Activated naive CD4-positive, alpha-beta T cell treated with anti-CD3 and anti-CD28 coated beads, Interleukin-2, amount 10 ng/mL, durations not matched to agents 7 days and 5 days (primary cell): ENCODE measurements at regions not wholly inside any gene's neighbourhood (a gene's known extent, or its start where the extent isn't known, plus 50 kb on each side); places are given as distances from the start of the nearest gene placed in this dataset.

Source experiments
- CTCF ChIA-PET: fragments of 350-600 bp; sonication (Branson Sonifier 250); formaldehyde crosslinking; loops from one replicate; lab custom pipeline; 2021; ENCODE audit warnings: antibody characterized with exemption; lab: Charles Lee
- DNase-seq: peaks from one replicate; pipeline ENCODE4 v3.0.0-alpha.2; 2020
- H3K27ac Mint-ChIP-seq: one replicate; pipeline ENCODE4 v1.8.0; 2021; ENCODE audit warnings: mild to moderate bottlenecking, moderate library complexity, mixed read lengths
- H3K27me3 Mint-ChIP-seq: one replicate; pipeline ENCODE4 v1.8.0; 2021; ENCODE audit warnings: mild to moderate bottlenecking, mixed read lengths
- H3K36me3 Mint-ChIP-seq: one replicate; pipeline ENCODE4 v1.8.0; 2021; ENCODE audit warnings: mixed read lengths
- H3K4me1 Mint-ChIP-seq: one replicate; pipeline ENCODE4 v1.8.0; 2021; ENCODE audit warnings: mixed read lengths
- H3K4me3 Mint-ChIP-seq: one replicate; pipeline ENCODE4 v1.8.0; 2021; ENCODE audit warnings: mild to moderate bottlenecking, moderate library complexity, mixed read lengths
- H3K9me3 Mint-ChIP-seq: one replicate; pipeline ENCODE4 v1.8.0; 2021; ENCODE audit warnings: mixed read lengths

DNA sequence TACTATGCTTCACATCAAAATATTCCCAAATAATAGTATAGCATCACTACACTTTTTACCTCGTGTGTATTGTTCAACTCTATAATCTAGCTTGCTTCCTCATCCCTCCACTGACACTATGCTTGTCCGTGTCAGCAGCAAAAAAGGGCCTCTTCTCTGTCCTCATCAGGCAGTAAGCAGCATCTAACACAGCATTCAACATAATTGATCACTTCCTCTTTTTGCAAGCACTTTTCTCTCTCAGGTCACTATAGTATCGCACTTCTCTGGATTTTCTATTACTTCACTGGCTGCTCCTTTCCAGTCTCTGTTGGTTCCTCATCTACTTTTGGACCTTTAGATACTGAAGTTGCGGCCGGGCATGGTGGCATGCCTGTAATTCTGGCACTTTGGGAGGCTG is 64.9 kb upstream of the ZSWIM2 start:
- CTCF ChIA-PET, result no interaction called here
- no peaks in the 10 kb centered on the region for H3K27me3 Mint-ChIP-seq

DNA sequence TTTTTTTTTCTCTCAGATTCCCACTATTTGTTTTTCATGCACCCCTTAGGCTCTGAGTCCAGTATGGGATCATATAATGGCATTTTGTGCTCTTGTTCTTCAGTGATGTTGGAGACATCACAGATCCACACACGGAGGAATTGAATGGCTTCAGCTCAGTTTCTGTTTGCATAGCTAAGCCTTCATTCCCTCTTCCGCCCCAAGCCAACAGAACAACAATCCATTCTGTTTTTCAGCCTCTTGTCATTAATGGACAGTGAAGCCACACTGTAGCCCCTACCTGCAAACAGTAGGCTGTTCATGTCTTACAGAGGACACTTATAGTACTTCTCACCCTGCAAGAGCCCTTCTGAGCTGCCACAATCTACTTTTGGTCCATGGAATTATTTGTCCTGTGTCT is 64.0 kb upstream of the ZSWIM2 start:
- CTCF ChIA-PET, result no interaction called here
- Mint-ChIP-seq H3K4me3 (no peak overlapping the region), H3K36me3 (no peaks in the 10 kb centered on the region), H3K27me3 (no peaks in the 10 kb centered on the region), H3K9me3 (no peaks in the 10 kb centered on the region), H3K27ac (no peak overlapping the region), H3K4me1 (no peaks in the 10 kb centered on the region)
- no peak for DNase-seq

More for the DNA sequence above, 64.9 kb upstream of the ZSWIM2 start:
- Mint-ChIP-seq H3K27ac (no peak overlapping the region), H3K36me3 (no peaks in the 10 kb centered on the region), H3K4me1 (no peaks in the 10 kb centered on the region), H3K9me3 (no peaks in the 10 kb centered on the region), H3K4me3 (no peak overlapping the region)
- no peak for DNase-seq

DNA sequence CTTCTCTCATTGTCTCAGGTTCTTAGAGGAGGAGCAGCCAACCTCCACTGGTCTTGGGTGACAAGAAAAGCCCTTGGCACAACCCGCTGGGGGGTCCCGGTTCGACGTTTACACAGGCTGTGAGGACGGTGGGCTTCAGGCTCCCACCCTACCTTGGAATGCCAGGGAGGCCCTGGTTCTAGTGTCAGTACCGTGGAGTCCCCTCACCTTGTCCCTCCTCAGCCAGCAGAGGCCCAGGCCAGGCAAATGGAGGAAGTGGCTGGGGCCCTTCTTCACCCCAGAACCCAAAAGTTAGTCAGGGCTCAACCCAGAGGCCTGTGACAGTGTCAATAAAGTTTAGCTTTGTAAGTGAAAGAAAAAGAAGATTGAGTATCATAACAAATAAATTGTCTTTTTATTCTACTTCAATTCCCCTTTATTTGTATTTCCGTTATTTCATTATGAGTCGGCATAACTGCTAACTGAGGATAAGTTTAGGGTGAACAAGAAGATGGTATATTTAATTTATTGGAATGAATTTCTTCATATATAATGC is 62.6 kb upstream of the ZSWIM2 start:
- Mint-ChIP-seq H3K27ac (no peak overlapping the region), H3K9me3 (no peaks in the 10 kb centered on the region)
- no peak for DNase-seq

DNA sequence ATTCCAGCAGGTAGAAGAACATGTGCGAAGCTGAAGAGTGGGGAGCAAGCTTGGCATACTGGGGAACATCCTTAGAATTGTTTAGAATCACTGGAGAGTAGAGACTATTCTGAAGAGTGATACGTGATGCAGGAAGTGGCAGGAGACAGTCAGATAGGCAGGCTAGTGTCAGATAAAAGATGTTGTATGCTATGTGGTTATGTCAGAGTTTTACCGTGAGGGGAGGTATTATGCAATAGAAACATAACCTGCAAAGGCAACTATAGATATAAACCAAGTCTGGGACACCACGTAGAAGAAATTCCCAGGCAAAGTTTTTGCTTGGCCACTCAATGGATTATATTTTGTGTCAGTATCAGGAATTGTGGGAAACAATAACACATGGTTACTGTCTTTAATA is 62.0 kb upstream of the ZSWIM2 start:
- CTCF ChIA-PET, result no interaction called here
- no peaks in the 10 kb centered on the region for H3K4me1 Mint-ChIP-seq
- H3K27ac Mint-ChIP-seq, result no peak overlapping the region
- DNase-seq, result no peak
- no peaks in the 10 kb centered on the region for H3K36me3 Mint-ChIP-seq
- no peaks in the 10 kb centered on the region for H3K9me3 Mint-ChIP-seq
- H3K27me3 Mint-ChIP-seq, result no peaks in the 10 kb centered on the region
- H3K4me3 Mint-ChIP-seq, result no peak overlapping the region

More for the DNA sequence above, 62.6 kb upstream of the ZSWIM2 start:
- CTCF ChIA-PET, result no interaction called here
- H3K36me3 Mint-ChIP-seq, result no peaks in the 10 kb centered on the region
- no peaks in the 10 kb centered on the region for H3K4me1 Mint-ChIP-seq
- no peak overlapping the region for H3K4me3 Mint-ChIP-seq
- H3K27me3 Mint-ChIP-seq, result no peaks in the 10 kb centered on the region

DNA sequence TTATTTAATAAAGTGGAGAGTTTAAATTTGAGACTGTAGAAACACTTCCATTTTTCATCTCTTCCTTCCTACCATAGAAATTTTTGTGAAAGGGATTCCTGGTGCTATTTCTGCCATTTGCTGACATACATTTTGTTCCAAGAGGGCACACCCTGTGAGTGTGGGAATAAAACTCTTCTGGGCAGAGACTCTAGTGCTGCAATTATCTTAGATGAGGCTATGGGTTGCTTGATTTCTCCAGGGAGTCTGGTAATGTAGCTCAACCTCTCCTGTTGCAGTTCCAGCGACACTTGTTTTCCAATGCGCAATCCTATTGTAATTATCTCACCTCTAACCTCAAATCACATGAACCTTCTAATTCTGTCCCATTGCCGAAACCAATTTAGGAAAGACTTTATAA is 60.1 kb upstream of the ZSWIM2 start:
- CTCF ChIA-PET, result no interaction called here
- H3K27ac Mint-ChIP-seq, result no peak overlapping the region
- H3K27me3 Mint-ChIP-seq, result no peaks in the 10 kb centered on the region
- H3K4me1 Mint-ChIP-seq, result no peaks in the 10 kb centered on the region
- no peak overlapping the region for H3K4me3 Mint-ChIP-seq
- no peaks in the 10 kb centered on the region for H3K36me3 Mint-ChIP-seq
- DNase-seq, result no peak
- no peaks in the 10 kb centered on the region for H3K9me3 Mint-ChIP-seq

DNA sequence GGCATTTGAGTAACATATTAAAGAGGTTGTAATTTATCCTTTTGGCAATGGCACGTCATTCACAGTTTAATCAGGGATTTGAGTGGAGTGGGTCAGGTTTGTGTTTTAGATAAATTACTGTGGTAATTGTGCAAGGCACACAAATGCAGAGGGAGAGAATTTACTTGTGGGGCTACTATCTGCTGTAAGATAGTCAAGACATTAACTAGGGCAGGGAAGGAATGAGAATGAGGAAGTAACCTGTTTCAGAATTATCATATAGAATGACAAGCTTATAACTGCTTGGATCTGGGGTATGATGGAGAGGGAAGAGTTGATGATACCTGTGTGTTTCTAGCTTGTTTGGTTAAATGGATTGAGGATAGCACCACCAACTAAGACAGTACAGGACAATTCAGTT is 58.9 kb upstream of the ZSWIM2 start:
- no peak overlapping the region for H3K27ac Mint-ChIP-seq
- no peaks in the 10 kb centered on the region for H3K4me1 Mint-ChIP-seq
- H3K36me3 Mint-ChIP-seq, result no peaks in the 10 kb centered on the region
- no peak for DNase-seq
- H3K27me3 Mint-ChIP-seq, result no peaks in the 10 kb centered on the region
- H3K4me3 Mint-ChIP-seq, result no peak overlapping the region
- H3K9me3 Mint-ChIP-seq, result no peaks in the 10 kb centered on the region
- CTCF ChIA-PET, result no interaction called here

DNA sequence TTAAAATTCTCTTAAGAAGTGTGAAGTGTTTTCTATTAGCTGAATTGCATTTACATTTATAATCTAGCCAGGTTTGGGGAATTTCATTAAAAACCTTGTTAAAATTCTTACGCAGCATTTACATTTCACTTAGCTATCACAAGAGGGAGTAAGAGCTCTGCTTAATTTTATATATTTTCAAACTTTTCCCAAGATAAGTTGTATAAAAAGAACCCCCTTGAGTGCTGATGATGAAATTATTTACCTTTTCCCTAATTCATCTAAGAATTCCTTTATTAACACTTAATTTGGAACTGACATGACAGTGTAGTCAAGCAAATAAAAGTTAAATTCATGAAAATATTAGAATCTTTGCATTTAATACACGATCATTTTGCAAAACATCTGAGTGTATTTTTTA is 54.2 kb upstream of the ZSWIM2 start:
- Mint-ChIP-seq H3K4me3 (no peak overlapping the region), H3K9me3 (no peaks in the 10 kb centered on the region), H3K27me3 (no peaks in the 10 kb centered on the region), H3K27ac (no peak overlapping the region), H3K36me3 (no peaks in the 10 kb centered on the region), H3K4me1 (no peaks in the 10 kb centered on the region)
- DNase-seq, result no peak
- CTCF ChIA-PET, result no interaction called here
